Endodermal cell (in vitro differentiated cells): ENCODE measurements at regions not wholly inside any gene's neighbourhood (a gene's known extent, or its start where the extent isn't known, plus 50 kb on each side); places are given as distances from the start of the nearest gene placed in this dataset.

Experiments used
- DNase-seq: peaks from one replicate; pipeline ENCODE4 v3.0.0-alpha.2; 2017
- H3K27ac ChIP-seq: 2 replicates; pipeline ENCODE4 v1.5.1; 2013; ENCODE audit warnings: mild to moderate bottlenecking, low read depth, low read length, moderate library complexity
- H3K27me3 ChIP-seq: 2 replicates; pipeline ENCODE4 v1.6.1; 2013; ENCODE audit warnings: mild to moderate bottlenecking, low read length, moderate library complexity; ENCODE audit not compliant: insufficient read depth, control insufficient read depth, poor library complexity, severe bottlenecking
- H3K36me3 ChIP-seq: 2 replicates; pipeline ENCODE4 v1.7.0; 2013; ENCODE audit warnings: mild to moderate bottlenecking, low read length, moderate library complexity; ENCODE audit not compliant: control insufficient read depth, insufficient read depth
- H3K4me1 ChIP-seq: one replicate; pipeline ENCODE4 v1.7.0; 2013; ENCODE audit warnings: low read length; ENCODE audit not compliant: control insufficient read depth, insufficient read depth
- H3K4me3 ChIP-seq: 2 replicates; pipeline ENCODE4 v1.5.1; 2013; ENCODE audit warnings: mild to moderate bottlenecking, low read length, moderate library complexity
- H3K9ac ChIP-seq: 2 replicates; pipeline ENCODE4 v1.6.1; 2013; ENCODE audit warnings: mild to moderate bottlenecking, low read length, moderate library complexity; ENCODE audit not compliant: poor library complexity, severe bottlenecking; ENCODE audit errors: extremely low read depth
- H3K9me3 ChIP-seq: 2 replicates; pipeline ENCODE4 v1.6.1; 2013; ENCODE audit warnings: mild to moderate bottlenecking, low read length, moderate library complexity; ENCODE audit not compliant: control insufficient read depth
- H3K27ac Mint-ChIP-seq: 2 replicates; pipeline ENCODE4 v1.8.0; 2020; ENCODE audit warnings: mixed read lengths
- H3K27me3 Mint-ChIP-seq: 2 replicates; pipeline ENCODE4 v1.8.0; 2021; ENCODE audit warnings: mild to moderate bottlenecking, mixed read lengths; ENCODE audit not compliant: insufficient read depth
- H3K36me3 Mint-ChIP-seq: 2 replicates; pipeline ENCODE4 v1.8.0; 2020; ENCODE audit warnings: low read depth, mixed read lengths
- H3K4me1 Mint-ChIP-seq: 2 replicates; pipeline ENCODE4 v1.8.0; 2020; ENCODE audit warnings: mixed read lengths
- H3K4me3 Mint-ChIP-seq: 2 replicates; pipeline ENCODE4 v1.8.0; 2020; ENCODE audit warnings: mild to moderate bottlenecking, moderate library complexity, mixed read lengths
- H3K9me3 Mint-ChIP-seq: 2 replicates; pipeline ENCODE4 v1.8.0; 2020; ENCODE audit warnings: mild to moderate bottlenecking, mixed read lengths
- CTCF ChIP-seq: fragments of 200-600 bp; sonication (generic); conservative IDR thresholded peaks from 2 replicates; pipeline ENCODE4 v1.5.0; 2021; ENCODE audit warnings: antibody characterized with exemption, mild to moderate bottlenecking
- WGBS, 2 experiments: methylation state at CpG; one replicate each; pipeline versions ENCODE4 v1.1.5 to v1.1.7; 2013; ENCODE audit warnings: missing lambda C conversion rate in 2 of 2, mixed read lengths in 1 of 2; ENCODE audit not compliant: insufficient coverage in 1 of 2, insufficient read length in 1 of 2; 5-methylcytosine and 5-hydroxymethylcytosine counted together

DNA sequence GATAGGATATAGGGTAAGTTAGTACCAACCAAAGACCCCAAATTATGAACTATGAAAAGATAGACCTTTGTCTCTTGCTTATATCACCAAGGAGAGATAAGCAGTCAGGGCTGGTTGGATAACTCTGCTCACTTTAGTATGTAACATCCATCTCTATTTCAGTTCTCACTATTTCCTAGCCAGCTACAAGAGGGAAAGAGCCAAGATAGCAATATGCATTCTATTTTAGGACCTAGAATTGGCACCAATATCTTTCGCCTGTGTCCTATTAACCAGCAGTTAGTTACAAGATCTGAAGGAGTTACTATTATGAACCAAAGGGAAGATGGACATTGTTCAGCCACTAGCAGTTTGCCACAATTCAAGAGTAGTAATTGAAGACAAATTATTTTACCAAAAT lies 457.5 kb downstream of the NSUN3 start:
- Histone ChIP-seq H3K36me3 (no peaks in the 10 kb centered on the region), H3K4me3 (no peak overlapping the region), H3K9me3 (no peaks in the 10 kb centered on the region), H3K27me3 (no peaks in the 10 kb centered on the region), H3K4me1 (peaks cover 9% of the 10 kb centered on the region), H3K27ac (no peak overlapping the region), H3K9ac (no peak overlapping the region)
- no peaks in the 10 kb centered on the region for H3K27me3 Mint-ChIP-seq
- DNase-seq: no peak
- TF ChIP-seq CTCF: no peak
- no peak overlapping the region for H3K27ac Mint-ChIP-seq
- H3K9me3 Mint-ChIP-seq: no peaks in the 10 kb centered on the region
- 96% methylated on average over 1 of the region's 1 CpG; no CpG with 5 or more reads in 1 of the 2 experiments for WGBS, 2 experiments
- H3K4me1 Mint-ChIP-seq: peaks cover 25% of the 10 kb centered on the region
- no peaks in the 10 kb centered on the region for H3K36me3 Mint-ChIP-seq
- H3K4me3 Mint-ChIP-seq: no peak overlapping the region

- Histone ChIP-seq H3K4me1 (peaks cover 16% of the 10 kb centered on the region), H3K27ac (no peak overlapping the region), H3K9me3 (no peaks in the 10 kb centered on the region), H3K4me3 (no peak overlapping the region), H3K9ac (no peak overlapping the region), H3K36me3 (no peaks in the 10 kb centered on the region), H3K27me3 (no peaks in the 10 kb centered on the region)
- DNase-seq: no peak
- no peaks in the 10 kb centered on the region for H3K27me3 Mint-ChIP-seq
- no peak overlapping the region for H3K4me3 Mint-ChIP-seq
- H3K27ac Mint-ChIP-seq: no peak overlapping the region
- H3K36me3 Mint-ChIP-seq: no peaks in the 10 kb centered on the region
- H3K4me1 Mint-ChIP-seq: peaks cover 38% of the 10 kb centered on the region
- H3K9me3 Mint-ChIP-seq: no peaks in the 10 kb centered on the region
- peak; percentile 82 for TF ChIP-seq CTCF
Observed at GRCh38 chr3:94522488-94522887, 459.6 kb downstream of the NSUN3 start.

DNA sequence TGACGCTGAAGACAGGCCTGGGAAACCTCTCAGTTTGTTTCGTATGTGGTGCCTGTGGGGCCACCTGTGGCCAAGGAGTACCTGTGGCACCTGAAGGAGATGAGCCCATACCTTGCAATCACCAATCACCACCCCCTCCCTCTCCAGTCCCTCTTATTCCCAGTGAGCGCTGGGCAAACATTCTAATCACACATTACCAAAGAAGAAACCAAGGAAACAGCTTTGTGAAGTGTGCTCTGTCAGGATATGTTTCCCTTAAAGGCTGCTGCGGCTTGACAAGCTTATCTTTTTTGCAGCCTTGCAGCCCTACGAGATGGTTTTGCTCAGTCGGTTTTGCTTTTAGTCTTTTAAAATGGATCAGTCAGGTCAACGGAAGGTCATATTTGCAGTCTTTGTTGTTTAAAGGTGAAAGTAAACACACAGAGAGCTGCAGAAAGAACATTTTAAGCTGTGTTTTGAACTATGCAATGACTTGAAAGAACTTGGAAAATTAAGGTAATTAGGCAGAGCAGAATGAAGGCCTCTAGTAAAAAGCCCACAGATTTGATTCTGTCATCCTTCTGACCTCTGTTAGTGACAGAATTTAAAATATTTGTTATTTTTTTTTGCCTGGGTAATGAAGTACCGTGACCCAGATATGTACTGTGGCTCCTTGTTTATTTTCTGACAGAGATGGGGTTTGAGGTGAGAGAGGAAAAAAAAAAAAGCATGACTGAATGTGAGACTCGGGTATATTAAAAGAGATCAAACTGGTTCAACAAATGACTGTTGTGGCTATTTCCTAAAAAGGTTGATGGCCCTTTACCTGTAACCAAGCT lies 461.4 kb downstream of the NSUN3 start:
- 67 to 76% methylated on average over 8 to 9 of the region's 9 CpGs for WGBS, 2 experiments
- no peak overlapping the region for H3K4me3 Mint-ChIP-seq
- peak; percentile 48 for DNase-seq
- H3K36me3 Mint-ChIP-seq: no peaks in the 10 kb centered on the region
- no peaks in the 10 kb centered on the region for H3K27me3 Mint-ChIP-seq
- H3K9me3 Mint-ChIP-seq: no peaks in the 10 kb centered on the region
- H3K4me1 Mint-ChIP-seq: peaks cover 42% of the 10 kb centered on the region
- H3K27ac Mint-ChIP-seq: no peak overlapping the region
- Histone ChIP-seq H3K4me1 (peaks cover 19% of the 10 kb centered on the region), H3K36me3 (no peaks in the 10 kb centered on the region), H3K9ac (no peak overlapping the region), H3K27me3 (no peaks in the 10 kb centered on the region), H3K9me3 (no peaks in the 10 kb centered on the region), H3K4me3 (peak overlapping the region; percentile 19), H3K27ac (no peak overlapping the region)
- no peak for TF ChIP-seq CTCF
